GM04504 (cell line): ENCODE measurements at regions not wholly inside any gene's neighbourhood (a gene's known extent, or its start where the extent isn't known, plus 50 kb on each side); places are given as distances from the start of the nearest gene placed in this dataset.

Source experiments
- DNase-seq: peaks from one replicate; pipeline ENCODE4 v3.0.0-alpha.2; 2012; ENCODE audit warnings: low read depth

- no peak for DNase-seq
Measured at GRCh38 chr1:90780981-90781380, 63.9 kb upstream of the BARHL2 start.

GRCh38 chr1:90779573-90779972 is 62.5 kb upstream of the BARHL2 start:
- DNase-seq: no peak

GRCh38 chr1:90778486-90778885 is 61.4 kb upstream of the BARHL2 start:
- DNase-seq: no peak

GRCh38 chr1:90773812-90774211 is 56.7 kb upstream of the BARHL2 start:
- DNase-seq: no peak

DNA sequence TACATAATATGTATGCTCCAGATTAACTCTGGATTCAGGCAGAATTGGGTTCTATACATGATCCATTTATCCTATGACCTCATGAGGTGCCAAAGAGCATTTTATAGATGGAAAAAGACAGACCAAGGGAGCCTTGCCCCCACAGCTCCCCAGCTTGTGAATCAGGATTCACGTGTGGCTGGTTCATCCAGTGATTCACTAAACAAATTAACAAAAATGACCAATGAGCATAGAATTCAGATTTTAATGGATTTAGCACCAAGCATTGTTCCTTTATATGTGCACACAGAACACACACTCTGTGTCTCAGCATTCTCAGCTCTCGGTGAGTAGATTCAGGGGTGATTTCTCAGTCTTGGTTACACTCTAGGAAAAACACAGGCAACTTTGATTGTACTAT is 51.7 kb upstream of the BARHL2 start:
- no peak for DNase-seq

DNA sequence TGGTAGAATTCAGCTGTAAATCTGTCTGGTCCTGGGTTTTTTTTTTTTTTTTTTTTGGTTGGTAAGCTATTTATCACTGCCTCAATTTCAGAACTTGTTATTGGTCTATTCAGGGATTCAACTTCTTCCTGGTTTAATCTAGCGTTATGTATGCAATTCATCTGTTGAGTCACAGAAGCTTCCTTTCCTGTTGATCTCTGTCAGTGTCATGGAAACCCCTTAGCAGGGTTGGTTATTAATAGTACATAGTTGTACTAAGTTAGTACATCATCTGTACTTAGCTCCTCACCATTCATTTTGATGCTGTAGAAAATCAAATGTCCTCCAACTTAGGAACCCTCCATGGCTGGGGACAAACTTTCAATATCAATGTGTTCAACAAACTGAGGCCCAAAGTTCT is 51.0 kb upstream of the BARHL2 start:
- no peak for DNase-seq
